EL (cell line): ENCODE measurements at regions not wholly inside any gene's neighbourhood (a gene's known extent, or its start where the extent isn't known, plus 50 kb on each side); places are given as distances from the start of the nearest gene placed in this dataset.
"Not testable (repeated sequence)": the region's sequence is repeated elsewhere in the genome, so short reads cannot be mapped to it uniquely, and the experiment has no call there.

ENCODE experiments used
- DNase-seq: peaks from one replicate; pipeline ENCODE4 v3.0.0-alpha.2; 2016

- no peak for DNase-seq
Measured at GRCh38 chr14:103232031-103232808, 101.8 kb upstream of the EIF5 start.

DNA sequence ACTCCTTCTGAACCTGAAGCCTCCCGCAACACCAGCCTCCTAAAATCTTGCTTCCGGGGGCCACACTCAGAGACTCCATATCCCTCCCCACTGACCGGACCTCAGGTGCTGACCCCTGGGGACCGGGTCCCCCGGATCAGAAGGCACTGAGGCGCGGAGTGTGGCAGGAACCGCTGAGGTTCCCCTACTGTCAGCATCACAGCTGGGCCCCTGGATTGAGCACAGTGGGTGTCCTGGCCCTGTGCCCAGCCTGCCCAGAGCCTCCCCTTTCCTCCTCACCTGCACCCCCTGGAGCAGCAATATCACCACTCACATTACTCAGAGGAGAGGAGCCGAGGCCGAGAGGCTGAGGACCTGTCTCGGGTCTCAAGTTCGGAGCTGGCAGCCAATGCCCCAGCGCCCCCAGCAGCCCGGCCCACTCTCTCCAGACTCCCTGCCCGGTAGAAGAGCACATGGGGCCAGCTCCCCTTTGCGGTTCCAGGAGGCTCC is 101.2 kb upstream of the EIF5 start:
- no peak for DNase-seq

DNA sequence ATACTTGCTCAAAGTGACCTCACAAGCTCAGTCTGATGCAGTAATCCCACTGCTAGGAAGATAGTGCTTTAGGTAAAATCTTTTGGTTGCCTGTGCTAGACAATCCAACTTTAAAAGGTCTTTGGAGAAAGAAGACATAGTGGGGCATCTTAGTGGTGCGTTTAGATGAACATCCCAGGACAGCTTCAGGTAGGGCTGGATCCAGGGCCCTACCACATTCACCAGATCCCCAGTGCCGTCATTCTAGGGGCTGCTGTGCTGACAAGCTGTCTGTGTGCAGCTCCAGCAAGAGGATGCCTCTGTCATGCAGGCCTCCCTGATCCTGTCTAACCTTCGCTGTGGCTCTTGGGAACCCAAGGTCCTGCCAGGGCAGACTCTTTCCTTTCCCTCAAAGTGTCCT is 100.7 kb upstream of the EIF5 start:
- DNase-seq = no peak

DNA sequence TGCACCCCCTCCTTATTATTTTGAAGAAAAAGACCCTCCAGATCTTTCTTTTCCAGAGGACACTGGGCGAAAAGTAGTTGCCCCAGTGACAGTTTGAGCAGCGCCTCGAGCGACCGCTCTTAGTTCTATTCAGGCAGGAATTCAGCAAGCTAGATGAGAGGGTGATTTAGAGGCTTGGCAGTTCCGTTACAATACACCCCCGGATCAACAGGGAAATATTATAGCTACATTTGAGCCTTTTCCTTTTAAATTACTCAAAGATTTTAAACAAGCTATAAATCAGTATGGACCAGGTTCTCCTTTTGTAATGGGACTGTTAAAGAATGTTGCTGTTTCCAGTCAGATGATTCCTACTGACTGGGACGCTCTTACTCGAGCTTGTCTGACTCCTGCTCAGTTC is 99.2 kb upstream of the EIF5 start:
- not testable (repeated sequence) for DNase-seq

DNA sequence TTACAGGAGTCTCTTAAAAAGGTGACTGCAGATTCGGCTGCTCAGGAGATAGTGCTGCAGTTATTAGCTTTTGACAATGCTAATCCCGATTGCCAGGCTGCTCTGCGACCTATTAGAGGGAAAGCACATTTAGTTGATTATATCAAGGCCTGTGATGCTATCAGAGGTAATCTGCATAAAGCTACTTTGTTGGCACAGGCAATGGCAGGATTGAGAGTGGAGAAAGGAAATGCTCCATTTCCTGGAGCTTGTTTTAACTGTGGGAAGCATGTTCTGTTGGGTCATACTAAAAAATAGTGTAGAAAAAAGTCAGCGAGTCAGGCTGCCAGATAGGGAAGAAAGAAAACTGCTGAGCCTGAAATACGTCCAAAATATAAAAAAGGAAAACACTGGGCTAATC is 98.5 kb upstream of the EIF5 start:
- not testable (repeated sequence) for DNase-seq

DNA sequence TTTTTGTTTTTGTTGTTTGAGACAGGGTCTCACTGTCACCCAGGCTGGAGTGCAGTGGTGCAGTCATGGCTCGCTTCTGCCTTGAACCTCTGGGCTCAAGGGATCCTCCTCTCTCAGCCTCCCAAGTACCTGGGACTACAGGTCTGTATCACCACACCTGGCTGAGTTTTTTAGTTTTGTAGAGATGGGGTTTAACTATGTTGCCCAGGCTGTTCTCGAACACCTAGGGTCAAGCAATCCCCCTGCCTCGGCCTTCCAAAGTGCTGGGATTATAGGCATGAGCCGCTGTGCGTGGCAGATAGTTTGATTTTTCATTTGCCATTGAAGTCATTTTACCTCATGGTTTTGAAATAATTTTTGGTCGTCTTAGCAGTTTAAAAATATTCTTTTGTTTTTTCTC is 94.3 kb upstream of the EIF5 start:
- DNase-seq = no peak

- no peak for DNase-seq
Measured at GRCh38 chr14:103241531-103241930, 92.5 kb upstream of the EIF5 start.

GRCh38 chr14:103243764-103244737 is 90.0 kb upstream of the EIF5 start:
- no peak for DNase-seq

DNA sequence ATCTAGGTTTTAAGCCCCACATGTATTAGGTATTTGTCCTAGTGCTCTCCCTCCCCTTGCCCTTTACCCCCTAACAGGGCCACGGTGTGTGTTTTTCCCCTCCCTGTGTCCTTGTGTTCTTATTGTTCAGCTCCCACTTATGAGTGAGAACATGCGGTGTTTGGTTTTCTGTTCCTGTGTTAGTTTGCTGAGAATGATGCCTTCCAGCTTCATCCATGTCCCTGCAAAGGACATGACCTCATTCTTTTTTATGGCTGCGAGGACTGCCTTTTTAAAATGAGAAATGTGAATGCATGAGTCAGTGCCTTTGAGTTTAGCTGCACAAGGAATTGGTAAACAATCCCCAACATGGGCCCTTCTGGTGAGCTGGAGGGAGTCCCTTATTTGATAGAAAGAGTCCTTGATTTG is 88.4 kb upstream of the EIF5 start:
- DNase-seq = peak; percentile 80

DNA sequence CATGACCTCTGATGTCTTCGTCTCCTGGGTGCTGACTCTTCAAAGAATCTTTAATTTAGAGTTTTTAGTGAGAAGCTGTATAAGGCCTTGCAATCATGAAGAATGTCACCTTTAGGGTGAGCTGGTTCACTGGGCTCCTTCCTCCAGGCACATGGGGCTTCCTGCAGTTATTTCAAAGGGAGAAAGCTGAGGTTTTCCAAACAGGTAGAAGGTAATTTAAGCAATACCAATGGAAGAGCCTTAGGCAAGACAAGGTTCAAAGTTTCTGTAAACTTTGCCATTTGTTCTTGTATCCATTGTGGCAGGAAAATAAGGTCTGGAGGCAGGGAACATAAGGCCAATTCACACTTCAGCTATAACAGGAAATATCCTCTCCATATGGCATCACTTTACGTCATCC is 88.0 kb upstream of the EIF5 start:
- no peak for DNase-seq

- DNase-seq = no peak
Measured at GRCh38 chr14:103247169-103247606, 86.8 kb upstream of the EIF5 start.

- no peak for DNase-seq
Measured at GRCh38 chr14:103250181-103250580, 83.9 kb upstream of the EIF5 start.

DNA sequence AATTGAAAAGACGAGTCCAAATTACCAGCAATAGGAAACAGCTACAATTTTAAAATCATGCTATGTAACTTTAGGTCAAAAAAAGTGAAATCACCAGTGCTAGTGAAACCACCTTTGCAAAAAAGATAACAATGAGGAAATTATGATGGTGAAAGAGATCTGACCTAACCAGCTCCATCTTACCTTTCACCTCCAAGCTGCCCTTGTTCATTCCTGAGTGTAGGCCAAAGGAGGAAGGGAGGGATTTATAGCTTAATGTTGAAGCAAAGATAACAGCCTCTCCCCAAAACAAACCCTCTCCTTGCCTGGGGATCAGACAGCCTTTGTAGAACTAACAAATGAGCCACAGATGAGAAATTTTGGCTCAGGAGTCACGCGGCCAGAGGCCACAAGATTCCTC is 83.2 kb upstream of the EIF5 start:
- DNase-seq = no peak

GRCh38 chr14:103255555-103255954 is 78.5 kb upstream of the EIF5 start:
- DNase-seq = no peak

DNA sequence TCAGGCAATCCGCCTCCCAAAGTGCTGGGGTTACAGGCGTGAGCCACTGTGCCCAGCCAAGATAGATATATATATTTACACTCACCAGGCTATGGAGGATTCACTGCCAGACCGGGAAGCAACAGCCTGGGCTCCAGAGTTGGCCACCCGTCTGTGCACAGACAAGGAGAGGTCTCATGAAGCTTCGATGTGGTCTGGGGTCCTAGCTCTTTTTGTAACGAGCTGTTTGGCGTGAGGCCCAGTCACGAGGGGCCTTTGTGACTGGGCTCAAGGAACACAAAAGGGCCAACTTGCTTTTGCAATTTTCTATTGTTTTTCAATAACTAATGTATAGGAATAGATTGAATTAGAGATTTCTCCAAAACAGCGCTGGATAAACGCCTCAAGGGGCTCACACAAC is 77.6 kb upstream of the EIF5 start:
- no peak for DNase-seq

GRCh38 chr14:103257211-103257962 is 76.7 kb upstream of the EIF5 start:
- peak; percentile 34 for DNase-seq

DNA sequence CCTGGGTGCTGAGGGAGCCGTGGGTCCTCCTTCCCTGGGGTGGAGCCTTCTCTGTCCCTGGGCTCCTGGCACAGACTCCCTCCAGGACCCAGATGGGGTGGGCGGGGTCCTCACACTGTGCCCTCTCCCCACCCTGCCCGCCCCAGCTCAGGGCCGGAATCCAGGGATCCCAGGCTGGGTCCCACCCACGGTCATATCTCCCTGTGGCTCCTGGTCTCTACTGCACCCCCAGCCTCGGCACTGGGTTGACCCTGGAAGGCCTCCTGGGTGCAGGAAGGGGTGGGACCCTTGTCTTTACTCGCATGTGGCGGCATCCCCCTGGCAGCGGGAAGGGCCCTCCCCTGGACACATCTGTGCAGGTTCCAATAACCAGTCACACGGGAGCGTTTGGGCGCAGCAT is 75.8 kb upstream of the EIF5 start:
- DNase-seq = no peak

GRCh38 chr14:103259184-103259583 is 74.9 kb upstream of the EIF5 start:
- DNase-seq = no peak

- DNase-seq = no peak
Measured at GRCh38 chr14:103259801-103260628, 74.0 kb upstream of the EIF5 start.

DNA sequence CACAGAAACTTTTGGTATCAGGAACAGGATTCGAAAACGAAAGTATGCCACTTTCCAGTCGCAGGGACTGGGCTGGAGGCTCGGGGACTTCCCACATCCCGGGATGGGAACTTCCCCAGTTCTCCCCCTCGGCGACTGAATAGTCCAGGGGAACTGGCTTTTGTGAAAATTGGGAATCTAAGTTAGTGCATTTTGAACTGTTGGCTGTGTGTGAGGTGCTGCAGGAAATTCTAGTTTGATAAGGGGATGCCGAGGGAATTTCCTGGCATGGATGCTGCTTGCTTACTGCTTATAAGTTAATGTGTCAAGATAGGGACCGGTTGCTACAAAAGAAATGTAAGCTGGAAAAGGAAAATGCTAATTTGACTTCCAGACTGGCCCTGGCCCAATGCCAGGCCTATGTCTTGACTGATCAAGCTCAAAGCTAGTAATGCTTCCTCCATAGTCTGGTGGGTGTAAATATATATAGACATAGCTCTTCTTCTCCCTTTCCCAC is 73.4 kb upstream of the EIF5 start:
- peak; percentile 67 for DNase-seq

DNA sequence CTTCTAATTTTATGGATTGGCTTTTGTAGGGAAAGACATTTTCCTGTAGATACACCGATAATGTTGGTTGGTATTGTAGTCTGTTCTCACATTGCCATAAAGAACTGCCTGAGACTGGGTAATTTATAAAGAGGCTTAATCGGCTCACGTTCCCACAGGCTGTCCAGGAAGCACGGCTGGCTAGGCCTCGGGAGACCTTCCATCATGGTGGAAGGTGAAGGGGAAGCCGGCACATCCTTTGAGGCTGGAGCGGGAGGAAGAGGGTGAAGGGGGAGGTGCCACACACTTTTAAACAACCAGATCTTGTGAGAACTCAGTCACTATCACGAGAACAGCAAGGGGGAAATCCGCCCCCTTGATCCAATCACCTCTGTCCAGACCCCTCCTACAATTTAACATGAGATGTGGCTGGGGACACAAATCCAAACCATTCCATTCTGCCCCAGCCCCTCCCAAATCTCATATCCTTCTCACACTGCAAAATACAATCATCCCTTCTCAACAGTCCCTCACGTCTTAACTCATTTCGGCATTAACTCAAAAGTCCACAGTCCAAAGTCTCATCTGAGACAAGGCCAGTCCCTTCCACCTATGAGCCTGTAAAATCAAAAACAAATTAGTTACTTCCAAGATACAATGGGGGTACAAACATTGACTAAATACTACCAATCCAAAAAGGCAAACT is 66.7 kb upstream of the EIF5 start:
- no peak for DNase-seq
